HEK293T (cell line): ENCODE measurements at regions not wholly inside any gene's neighbourhood (a gene's known extent, or its start where the extent isn't known, plus 50 kb on each side); places are given as distances from the start of the nearest gene placed in this dataset.

Experiments used
- ARNT ChIP-seq: fragments of 450-650 bp; IDR thresholded peaks from 2 replicates; pipeline ENCODE4 v1.6.1; 2017; ENCODE audit warnings: mild to moderate bottlenecking
- BHLHE40 ChIP-seq: fragments of 450-650 bp; IDR thresholded peaks from 2 replicates; pipeline ENCODE4 v1.6.1; 2016; ENCODE audit warnings: mild to moderate bottlenecking, moderate library complexity, borderline replicate concordance
- CTBP1 ChIP-seq: fragments of 450-650 bp; IDR thresholded peaks from 2 replicates; pipeline ENCODE4 v1.6.1; 2016; ENCODE audit warnings: borderline replicate concordance
- FOXA1 ChIP-seq: fragments of 450-650 bp; IDR thresholded peaks from 2 replicates; pipeline ENCODE4 v1.6.1; 2016; ENCODE audit warnings: mild to moderate bottlenecking
- FOXK2 ChIP-seq: fragments of 450-650 bp; IDR thresholded peaks from 2 replicates; pipeline ENCODE4 v1.6.1; 2016; ENCODE audit warnings: mild to moderate bottlenecking
- HDGF ChIP-seq: fragments of 450-650 bp; IDR thresholded peaks from 2 replicates; pipeline ENCODE4 v1.6.1; 2017; ENCODE audit warnings: antibody characterized with exemption, borderline replicate concordance
- LEF1 ChIP-seq: fragments of 450-650 bp; IDR thresholded peaks from 2 replicates; pipeline ENCODE4 v1.6.1; 2017; ENCODE audit warnings: mild to moderate bottlenecking, borderline replicate concordance
- PKNOX1 ChIP-seq: fragments of 450-650 bp; IDR thresholded peaks from 2 replicates; pipeline ENCODE4 v1.6.1; 2016
- SP1 ChIP-seq: fragments of 450-650 bp; IDR thresholded peaks from 2 replicates; pipeline ENCODE4 v1.6.1; 2017
- SUZ12 ChIP-seq: fragments of 450-650 bp; IDR thresholded peaks from 2 replicates; pipeline ENCODE4 v1.6.1; 2016; ENCODE audit warnings: mild to moderate bottlenecking
- TARDBP ChIP-seq: fragments of 450-650 bp; IDR thresholded peaks from 2 replicates; pipeline ENCODE4 v1.6.1; 2016
- ZNF384 ChIP-seq: fragments of 450-650 bp; IDR thresholded peaks from 2 replicates; pipeline ENCODE4 v1.6.1; 2016

DNA sequence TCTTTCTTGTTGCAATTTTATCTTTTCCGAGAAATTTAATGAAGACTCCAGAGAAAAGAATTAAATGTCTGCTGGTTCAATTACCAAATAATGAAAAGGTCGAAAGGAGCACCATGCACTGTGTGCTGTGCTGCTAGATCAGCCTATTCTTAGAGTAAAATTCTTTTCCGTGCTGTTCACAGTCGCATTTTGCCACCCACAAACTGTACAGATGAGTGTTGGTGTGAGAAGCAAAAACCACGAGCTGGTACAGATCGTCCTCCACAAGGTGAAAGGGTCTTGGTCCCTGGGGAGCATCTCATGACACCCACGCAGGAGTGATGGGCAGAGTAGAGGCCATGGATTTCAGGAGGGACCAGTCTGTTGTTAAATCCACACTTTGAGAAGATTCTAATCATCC is 143.8 kb upstream of the PUM3 start:
- TF ChIP-seq ARNT = no peak
- no peak for TF ChIP-seq LEF1
- TF ChIP-seq FOXA1 = no peak
- no peak for TF ChIP-seq SP1
- TF ChIP-seq PKNOX1 = no peak
- no peak for TF ChIP-seq TARDBP
- no peak for TF ChIP-seq ZNF384
- no peak for TF ChIP-seq FOXK2
- TF ChIP-seq BHLHE40 = no peak
- TF ChIP-seq CTBP1 = no peak
- TF ChIP-seq SUZ12 = no peak
- no peak for TF ChIP-seq HDGF
